ENCODE measurements at regions not wholly inside any gene's neighbourhood (a gene's known extent, or its start where the extent isn't known, plus 50 kb on each side); places are given as distances from the start of the nearest gene placed in this dataset.

- dilution Hi-C loops (cut with MboI; ENCODE audit: extremely low pct_ligation_motif_present, low sequenced_read_pairs) = no loop called here
- TF ChIP-seq, protein P1, sequence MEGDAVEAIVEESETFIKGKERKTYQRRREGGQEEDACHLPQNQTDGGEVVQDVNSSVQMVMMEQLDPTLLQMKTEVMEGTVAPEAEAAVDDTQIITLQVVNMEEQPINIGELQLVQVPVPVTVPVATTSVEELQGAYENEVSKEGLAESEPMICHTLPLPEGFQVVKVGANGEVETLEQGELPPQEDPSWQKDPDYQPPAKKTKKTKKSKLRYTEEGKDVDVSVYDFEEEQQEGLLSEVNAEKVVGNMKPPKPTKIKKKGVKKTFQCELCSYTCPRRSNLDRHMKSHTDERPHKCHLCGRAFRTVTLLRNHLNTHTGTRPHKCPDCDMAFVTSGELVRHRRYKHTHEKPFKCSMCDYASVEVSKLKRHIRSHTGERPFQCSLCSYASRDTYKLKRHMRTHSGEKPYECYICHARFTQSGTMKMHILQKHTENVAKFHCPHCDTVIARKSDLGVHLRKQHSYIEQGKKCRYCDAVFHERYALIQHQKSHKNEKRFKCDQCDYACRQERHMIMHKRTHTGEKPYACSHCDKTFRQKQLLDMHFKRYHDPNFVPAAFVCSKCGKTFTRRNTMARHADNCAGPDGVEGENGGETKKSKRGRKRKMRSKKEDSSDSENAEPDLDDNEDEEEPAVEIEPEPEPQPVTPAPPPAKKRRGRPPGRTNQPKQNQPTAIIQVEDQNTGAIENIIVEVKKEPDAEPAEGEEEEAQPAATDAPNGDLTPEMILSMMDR (IDR thresholded peaks at IDR 0.05; ENCODE audit: extremely low read depth in 1 of 2, insufficient read depth in 1 of 2, low read depth in 1 of 2, low read length in 2 of 2) = no peak
- Histone ChIP-seq H3K9ac (replicated peaks; ENCODE audit: extremely low read depth, insufficient read depth, low read length) (no peak overlapping the region), H3K27me3 (ENCODE audit: control insufficient read depth in 2 of 2, insufficient read depth in 2 of 2, low read length in 2 of 2) (no peaks in the 10 kb centered on the region), H3K36me3 (ENCODE audit: control insufficient read depth in 2 of 2, extremely low read depth in 1 of 2, insufficient read depth in 2 of 2, low read length in 2 of 2) (no peaks in the 10 kb centered on the region), H3K4me2 (ENCODE audit: insufficient read depth, low read length) (no peak overlapping the region), H3K4me1 (ENCODE audit: control insufficient read depth, extremely low read depth, insufficient read depth, low read length) (no peaks in the 10 kb centered on the region), H3K9me3 (replicated peaks; ENCODE audit: control insufficient read depth, insufficient read depth, low read length) (no peaks in the 10 kb centered on the region), H3K79me2 (ENCODE audit: control insufficient read depth, insufficient read depth, low read length) (no peaks in the 10 kb centered on the region), H2AFZ (ENCODE audit: low read depth, low read length) (no peak overlapping the region), H3K9me1 (replicated peaks; ENCODE audit: control insufficient read depth, extremely low read depth, insufficient read depth, low read length) (no peaks in the 10 kb centered on the region), H3K27ac (ENCODE audit: insufficient read depth, low read depth, low read length) (no peak overlapping the region), H4K20me1 (replicated peaks; ENCODE audit: control insufficient read depth, extremely low read depth, insufficient read depth, low read length) (no peaks in the 10 kb centered on the region), H3K4me3 (replicated peaks in 1 of 3; ENCODE audit: insufficient read depth in 1 of 3, low read depth in 1 of 3, low read length in 3 of 3) (no peak overlapping the region)
- ChIA-PET CTCF (no interaction called here), POLR2A (no interaction called here)
- BruUV-seq (replicated peaks) = no TSS peak
- no peak for FAIRE-seq
- intact Hi-C loops (cut with micrococcal nuclease) = no loop called here
- DNase-seq (ENCODE audit: low read depth, low spot score) = no peak
Measured at GRCh38 chr12:67519484-67520433, 128.8 kb upstream of the DYRK2 start.

- TF ChIP-seq, protein P1 (IDR thresholded peaks at IDR 0.05; ENCODE audit: extremely low read depth in 1 of 2, insufficient read depth in 1 of 2, low read depth in 1 of 2, low read length in 2 of 2) = no peak
- TF ChIP-seq MYC (IDR thresholded peaks at IDR 0.05; ENCODE audit: low read depth, low read length) (no peak), GATA2 (IDR thresholded peaks at IDR 0.05; ENCODE audit: insufficient read depth, insufficient read length, low read depth, low read length) (no peak), JUN (IDR thresholded peaks at IDR 0.05; ENCODE audit: borderline replicate concordance, insufficient read depth, insufficient read length, low read depth) (no peak), FOS (IDR thresholded peaks at IDR 0.05; ENCODE audit: borderline replicate concordance, insufficient read depth, low read length) (no peak), POLR2A (IDR thresholded peaks at IDR 0.05; ENCODE audit: low read depth, low read length) (no peak), EZH2 (IDR thresholded peaks at IDR 0.05; ENCODE audit: borderline replicate concordance, low read depth, low read length, severe bottlenecking) (no peak), POLR2AphosphoS5 (IDR thresholded peaks at IDR 0.05; ENCODE audit: insufficient read depth, low read depth, low read length) (no peak)
- TF ChIP-seq, protein P2, sequence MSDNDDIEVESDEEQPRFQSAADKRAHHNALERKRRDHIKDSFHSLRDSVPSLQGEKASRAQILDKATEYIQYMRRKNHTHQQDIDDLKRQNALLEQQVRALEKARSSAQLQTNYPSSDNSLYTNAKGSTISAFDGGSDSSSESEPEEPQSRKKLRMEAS (IDR thresholded peaks at IDR 0.05; ENCODE audit: insufficient read depth, insufficient read length) = no peak
- ChIA-PET POLR2A (no interaction called here), CTCF (no interaction called here)
- dilution Hi-C loops (cut with MboI; ENCODE audit: extremely low pct_ligation_motif_present, low sequenced_read_pairs) (no loop called here), intact Hi-C loops (cut with micrococcal nuclease) (no loop called here)
- no TSS peak for BruUV-seq (replicated peaks)
- Histone ChIP-seq H3K27me3 (ENCODE audit: control insufficient read depth in 2 of 2, insufficient read depth in 2 of 2, low read length in 2 of 2) (no peaks in the 10 kb centered on the region), H3K9ac (replicated peaks; ENCODE audit: extremely low read depth, insufficient read depth, low read length) (no peak overlapping the region), H2AFZ (ENCODE audit: low read depth, low read length) (no peak overlapping the region), H3K4me1 (ENCODE audit: control insufficient read depth, extremely low read depth, insufficient read depth, low read length) (no peaks in the 10 kb centered on the region), H3K27ac (ENCODE audit: insufficient read depth, low read depth, low read length) (no peak overlapping the region), H3K4me3 (replicated peaks in 1 of 3; ENCODE audit: insufficient read depth in 1 of 3, low read depth in 1 of 3, low read length in 3 of 3) (no peak overlapping the region), H3K9me3 (replicated peaks; ENCODE audit: control insufficient read depth, insufficient read depth, low read length) (no peaks in the 10 kb centered on the region), H4K20me1 (replicated peaks; ENCODE audit: control insufficient read depth, extremely low read depth, insufficient read depth, low read length) (no peaks in the 10 kb centered on the region), H3K79me2 (ENCODE audit: control insufficient read depth, insufficient read depth, low read length) (no peaks in the 10 kb centered on the region), H3K36me3 (ENCODE audit: control insufficient read depth in 2 of 2, extremely low read depth in 1 of 2, insufficient read depth in 2 of 2, low read length in 2 of 2) (no peaks in the 10 kb centered on the region), H3K9me1 (replicated peaks; ENCODE audit: control insufficient read depth, extremely low read depth, insufficient read depth, low read length) (no peaks in the 10 kb centered on the region), H3K4me2 (ENCODE audit: insufficient read depth, low read length) (no peak overlapping the region)
- DNase-seq (ENCODE audit: low read depth, low spot score) (no peak), FAIRE-seq (no peak)
Measured at GRCh38 chr12:67520606-67521005, 127.9 kb upstream of the DYRK2 start.
